ENCODE measurements at regions not wholly inside any gene's neighbourhood (a gene's known extent, or its start where the extent isn't known, plus 50 kb on each side); places are given as distances from the start of the nearest gene placed in this dataset.

- H3K27me3 ChIP-seq (ENCODE audit: control insufficient read depth in 1 of 2, insufficient read depth in 1 of 2, low read length in 2 of 2) = no peaks in the 10 kb centered on the region
- 81% methylated on average over 1 of the region's 3 CpGs for WGBS
- no peak overlapping the region for H3K4ac ChIP-seq (ENCODE audit: low read depth in 1 of 2, low read length in 2 of 2)
- no peak overlapping the region for H4K8ac ChIP-seq (ENCODE audit: low read length)
- no peak overlapping the region for H2BK12ac ChIP-seq (ENCODE audit: low read length in 2 of 2)
- peak overlapping the region; percentile 8 for H2BK5ac ChIP-seq (ENCODE audit: low read depth, low read length, poor library complexity, severe bottlenecking)
- no peak overlapping the region for H2BK120ac ChIP-seq (ENCODE audit: low read depth, low read length)
- no peak overlapping the region for H3K23ac ChIP-seq (ENCODE audit: low read length in 2 of 2)
- H2BK15ac ChIP-seq (ENCODE audit: low read depth, poor library complexity, severe bottlenecking) = no peak overlapping the region
- no peak overlapping the region for H3K9ac ChIP-seq (ENCODE audit: low read length)
- no peak for DNase-seq
- H3K4me3 ChIP-seq (ENCODE audit: insufficient read depth in 1 of 2, low read depth in 1 of 2, low read length in 2 of 2) = no peak overlapping the region
- no peak overlapping the region for H2AK5ac ChIP-seq (ENCODE audit: low read length, severe bottlenecking)
- H4K91ac ChIP-seq (ENCODE audit: low read length) = no peak overlapping the region
- peaks cover 6% of the 10 kb centered on the region for H3K9me3 ChIP-seq (ENCODE audit: control insufficient read depth, low read length)
- no peak overlapping the region for H2AFZ ChIP-seq (ENCODE audit: low read depth, low read length)
- no peak overlapping the region for H3K27ac ChIP-seq (ENCODE audit: low read length, poor library complexity, severe bottlenecking)
- no peaks in the 10 kb centered on the region for H3K36me3 ChIP-seq (ENCODE audit: control insufficient read depth in 1 of 2, insufficient read depth in 2 of 2, low read depth in 1 of 2, low read length in 2 of 2)
- H3K79me1 ChIP-seq (replicated peaks; ENCODE audit: low read length, poor library complexity, severe bottlenecking) = no peaks in the 10 kb centered on the region
- H3K4me1 ChIP-seq (ENCODE audit: control insufficient read depth, insufficient read depth, low read depth, low read length) = no peaks in the 10 kb centered on the region
- H3K14ac ChIP-seq (ENCODE audit: low read length in 2 of 2) = no peak overlapping the region
- no peak overlapping the region for H3K4me2 ChIP-seq (ENCODE audit: low read length, poor library complexity, severe bottlenecking)
- no peak overlapping the region for H3K18ac ChIP-seq (ENCODE audit: low read depth in 1 of 2, low read length in 2 of 2)
These were observed 244.3 kb upstream of the ASCC3 start for GRCh38 chr6:101125380-101125971.

GRCh38 chr6:101126501-101126900 is 245.4 kb upstream of the ASCC3 start:
- Histone ChIP-seq H2BK5ac (ENCODE audit: low read depth, low read length, poor library complexity, severe bottlenecking) (no peak overlapping the region), H2BK120ac (ENCODE audit: low read depth, low read length) (no peak overlapping the region), H4K8ac (ENCODE audit: low read length) (no peak overlapping the region), H3K4ac (ENCODE audit: low read depth in 1 of 2, low read length in 2 of 2) (no peak overlapping the region), H3K4me1 (ENCODE audit: control insufficient read depth, insufficient read depth, low read depth, low read length) (no peaks in the 10 kb centered on the region), H3K27me3 (ENCODE audit: control insufficient read depth in 1 of 2, insufficient read depth in 1 of 2, low read length in 2 of 2) (no peaks in the 10 kb centered on the region), H3K18ac (ENCODE audit: low read depth in 1 of 2, low read length in 2 of 2) (no peak overlapping the region), H3K23ac (ENCODE audit: low read length in 2 of 2) (no peak overlapping the region), H3K36me3 (ENCODE audit: control insufficient read depth in 1 of 2, insufficient read depth in 2 of 2, low read depth in 1 of 2, low read length in 2 of 2) (no peaks in the 10 kb centered on the region), H3K27ac (ENCODE audit: low read length, poor library complexity, severe bottlenecking) (no peak overlapping the region), H3K14ac (ENCODE audit: low read length in 2 of 2) (no peak overlapping the region), H4K91ac (ENCODE audit: low read length) (no peak overlapping the region), H2BK15ac (ENCODE audit: low read depth, poor library complexity, severe bottlenecking) (no peak overlapping the region), H3K4me3 (ENCODE audit: insufficient read depth in 1 of 2, low read depth in 1 of 2, low read length in 2 of 2) (no peak overlapping the region), H3K4me2 (ENCODE audit: low read length, poor library complexity, severe bottlenecking) (no peak overlapping the region), H2AFZ (ENCODE audit: low read depth, low read length) (no peak overlapping the region), H3K79me1 (replicated peaks; ENCODE audit: low read length, poor library complexity, severe bottlenecking) (no peaks in the 10 kb centered on the region), H3K9me3 (ENCODE audit: control insufficient read depth, low read length) (peaks cover 6% of the 10 kb centered on the region), H2BK12ac (ENCODE audit: low read length in 2 of 2) (no peak overlapping the region), H3K9ac (ENCODE audit: low read length) (no peak overlapping the region), H2AK5ac (ENCODE audit: low read length, severe bottlenecking) (no peak overlapping the region)
- no peak for DNase-seq
- WGBS = 97% methylated on average over 3 of the region's 3 CpGs

GRCh38 chr6:101129851-101130250 is 248.7 kb upstream of the ASCC3 start:
- peaks cover 6% of the 10 kb centered on the region for H3K9me3 ChIP-seq (ENCODE audit: control insufficient read depth, low read length)
- H3K79me1 ChIP-seq (replicated peaks; ENCODE audit: low read length, poor library complexity, severe bottlenecking) = no peaks in the 10 kb centered on the region
- 100% methylated on average over 1 of the region's 1 CpG for WGBS
- H3K4ac ChIP-seq (ENCODE audit: low read depth in 1 of 2, low read length in 2 of 2) = no peak overlapping the region
- H4K91ac ChIP-seq (ENCODE audit: low read length) = no peak overlapping the region
- H3K14ac ChIP-seq (ENCODE audit: low read length in 2 of 2) = no peak overlapping the region
- no peak overlapping the region for H4K8ac ChIP-seq (ENCODE audit: low read length)
- no peak overlapping the region for H2AK5ac ChIP-seq (ENCODE audit: low read length, severe bottlenecking)
- no peak overlapping the region for H2BK15ac ChIP-seq (ENCODE audit: low read depth, poor library complexity, severe bottlenecking)
- no peak overlapping the region for H2BK120ac ChIP-seq (ENCODE audit: low read depth, low read length)
- H3K36me3 ChIP-seq (ENCODE audit: control insufficient read depth in 1 of 2, insufficient read depth in 2 of 2, low read depth in 1 of 2, low read length in 2 of 2) = no peaks in the 10 kb centered on the region
- H3K4me3 ChIP-seq (ENCODE audit: insufficient read depth in 1 of 2, low read depth in 1 of 2, low read length in 2 of 2) = no peak overlapping the region
- no peak overlapping the region for H3K4me2 ChIP-seq (ENCODE audit: low read length, poor library complexity, severe bottlenecking)
- H3K23ac ChIP-seq (ENCODE audit: low read length in 2 of 2) = no peak overlapping the region
- H2AFZ ChIP-seq (ENCODE audit: low read depth, low read length) = no peak overlapping the region
- no peak overlapping the region for H2BK5ac ChIP-seq (ENCODE audit: low read depth, low read length, poor library complexity, severe bottlenecking)
- no peaks in the 10 kb centered on the region for H3K27me3 ChIP-seq (ENCODE audit: control insufficient read depth in 1 of 2, insufficient read depth in 1 of 2, low read length in 2 of 2)
- no peak overlapping the region for H2BK12ac ChIP-seq (ENCODE audit: low read length in 2 of 2)
- no peak for DNase-seq
- H3K4me1 ChIP-seq (ENCODE audit: control insufficient read depth, insufficient read depth, low read depth, low read length) = no peaks in the 10 kb centered on the region
- no peak overlapping the region for H3K18ac ChIP-seq (ENCODE audit: low read depth in 1 of 2, low read length in 2 of 2)
- H3K9ac ChIP-seq (ENCODE audit: low read length) = no peak overlapping the region
- no peak overlapping the region for H3K27ac ChIP-seq (ENCODE audit: low read length, poor library complexity, severe bottlenecking)

- H3K23ac ChIP-seq (ENCODE audit: low read length in 2 of 2) = no peak overlapping the region
- H4K8ac ChIP-seq (ENCODE audit: low read length) = no peak overlapping the region
- H3K4ac ChIP-seq (ENCODE audit: low read depth in 1 of 2, low read length in 2 of 2) = no peak overlapping the region
- H3K4me1 ChIP-seq (ENCODE audit: control insufficient read depth, insufficient read depth, low read depth, low read length) = no peaks in the 10 kb centered on the region
- WGBS = 100% methylated on average over 1 of the region's 3 CpGs
- no peak overlapping the region for H4K91ac ChIP-seq (ENCODE audit: low read length)
- no peak overlapping the region for H3K14ac ChIP-seq (ENCODE audit: low read length in 2 of 2)
- DNase-seq = no peak
- H2BK15ac ChIP-seq (ENCODE audit: low read depth, poor library complexity, severe bottlenecking) = no peak overlapping the region
- no peaks in the 10 kb centered on the region for H3K79me1 ChIP-seq (replicated peaks; ENCODE audit: low read length, poor library complexity, severe bottlenecking)
- H3K9ac ChIP-seq (ENCODE audit: low read length) = no peak overlapping the region
- H3K36me3 ChIP-seq (ENCODE audit: control insufficient read depth in 1 of 2, insufficient read depth in 2 of 2, low read depth in 1 of 2, low read length in 2 of 2) = no peaks in the 10 kb centered on the region
- H3K18ac ChIP-seq (ENCODE audit: low read depth in 1 of 2, low read length in 2 of 2) = no peak overlapping the region
- no peak overlapping the region for H2BK120ac ChIP-seq (ENCODE audit: low read depth, low read length)
- no peak overlapping the region for H3K4me3 ChIP-seq (ENCODE audit: insufficient read depth in 1 of 2, low read depth in 1 of 2, low read length in 2 of 2)
- H2AK5ac ChIP-seq (ENCODE audit: low read length, severe bottlenecking) = no peak overlapping the region
- H2BK5ac ChIP-seq (ENCODE audit: low read depth, low read length, poor library complexity, severe bottlenecking) = no peak overlapping the region
- no peaks in the 10 kb centered on the region for H3K27me3 ChIP-seq (ENCODE audit: control insufficient read depth in 1 of 2, insufficient read depth in 1 of 2, low read length in 2 of 2)
- H3K4me2 ChIP-seq (ENCODE audit: low read length, poor library complexity, severe bottlenecking) = no peak overlapping the region
- H2BK12ac ChIP-seq (ENCODE audit: low read length in 2 of 2) = no peak overlapping the region
- peaks cover 4% of the 10 kb centered on the region for H3K9me3 ChIP-seq (ENCODE audit: control insufficient read depth, low read length)
- H3K27ac ChIP-seq (ENCODE audit: low read length, poor library complexity, severe bottlenecking) = no peak overlapping the region
- H2AFZ ChIP-seq (ENCODE audit: low read depth, low read length) = no peak overlapping the region
These were observed 247.1 kb upstream of the GRIK2 start for GRCh38 chr6:101146389-101146788.

Data from mesenchymal stem cell (in vitro differentiated cells and primary cell).